ENCODE measurements at regions not wholly inside any gene's neighbourhood (a gene's known extent, or its start where the extent isn't known, plus 50 kb on each side); places are given as distances from the start of the nearest gene placed in this dataset.
A peak's percentile ranks its signal among the peaks of the same experiment; 100 is the strongest.

DNA sequence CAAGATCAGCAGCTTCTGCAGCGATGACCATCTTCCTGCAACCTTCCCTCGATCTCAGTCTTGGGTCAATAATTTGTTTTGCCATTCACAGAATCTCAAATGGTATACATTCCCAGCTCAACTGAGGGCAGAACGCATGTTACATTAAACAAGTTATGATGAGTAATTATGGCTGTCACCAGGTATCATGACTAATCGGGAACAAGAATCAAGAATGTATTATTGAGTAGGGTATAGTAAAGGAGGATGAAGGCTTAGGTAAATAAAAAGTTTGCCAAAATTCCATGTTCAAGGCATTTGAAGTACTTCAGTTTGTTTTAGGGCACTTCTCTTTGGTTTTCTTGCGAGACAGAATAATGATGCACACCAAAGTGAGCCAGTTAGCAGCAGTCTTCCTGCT, 194.1 kb downstream of the SH2D1A start:
- no peak for DNase-seq (ENCODE audit: low spot score)
- Mint-ChIP-seq H3K4me1 (ENCODE audit: low read depth) (peaks cover 5% of the 10 kb centered on the region), H3K27ac (ENCODE audit: unreplicated experiment) (no peak overlapping the region), H3K36me3 (ENCODE audit: low read depth) (no peaks in the 10 kb centered on the region), H3K27me3 (ENCODE audit: low read depth) (peaks cover 3% of the 10 kb centered on the region), H3K4me3 (ENCODE audit: unreplicated experiment) (no peak overlapping the region), H3K9me3 (ENCODE audit: low read depth) (peaks cover 2% of the 10 kb centered on the region)
- TF ChIP-seq, protein P1, sequence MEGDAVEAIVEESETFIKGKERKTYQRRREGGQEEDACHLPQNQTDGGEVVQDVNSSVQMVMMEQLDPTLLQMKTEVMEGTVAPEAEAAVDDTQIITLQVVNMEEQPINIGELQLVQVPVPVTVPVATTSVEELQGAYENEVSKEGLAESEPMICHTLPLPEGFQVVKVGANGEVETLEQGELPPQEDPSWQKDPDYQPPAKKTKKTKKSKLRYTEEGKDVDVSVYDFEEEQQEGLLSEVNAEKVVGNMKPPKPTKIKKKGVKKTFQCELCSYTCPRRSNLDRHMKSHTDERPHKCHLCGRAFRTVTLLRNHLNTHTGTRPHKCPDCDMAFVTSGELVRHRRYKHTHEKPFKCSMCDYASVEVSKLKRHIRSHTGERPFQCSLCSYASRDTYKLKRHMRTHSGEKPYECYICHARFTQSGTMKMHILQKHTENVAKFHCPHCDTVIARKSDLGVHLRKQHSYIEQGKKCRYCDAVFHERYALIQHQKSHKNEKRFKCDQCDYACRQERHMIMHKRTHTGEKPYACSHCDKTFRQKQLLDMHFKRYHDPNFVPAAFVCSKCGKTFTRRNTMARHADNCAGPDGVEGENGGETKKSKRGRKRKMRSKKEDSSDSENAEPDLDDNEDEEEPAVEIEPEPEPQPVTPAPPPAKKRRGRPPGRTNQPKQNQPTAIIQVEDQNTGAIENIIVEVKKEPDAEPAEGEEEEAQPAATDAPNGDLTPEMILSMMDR (IDR thresholded peaks at IDR 0.05), result no peak

DNA sequence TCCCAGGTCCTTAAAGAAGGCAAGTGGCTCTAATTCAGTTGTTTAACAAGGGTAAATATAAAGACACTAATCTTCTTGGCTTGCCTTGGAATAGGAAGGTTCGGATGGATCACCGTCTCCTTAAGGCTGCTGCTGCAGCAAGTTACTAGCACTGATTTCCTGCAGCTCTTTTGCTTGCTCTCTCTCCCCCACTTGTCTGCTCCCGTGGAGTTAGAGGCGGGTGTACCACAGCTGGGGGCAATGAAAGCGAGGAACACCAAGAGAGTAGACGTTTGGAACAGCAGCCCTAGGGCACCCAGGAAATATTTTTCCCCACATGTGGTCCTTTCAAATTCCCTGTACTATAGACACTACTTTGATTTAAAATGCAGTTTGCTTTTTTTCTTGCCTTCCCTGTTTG, 202.2 kb downstream of the SH2D1A start:
- H3K4me1 Mint-ChIP-seq (ENCODE audit: low read depth), result peaks cover 31% of the 10 kb centered on the region
- no peak for DNase-seq (ENCODE audit: low spot score)
- no peaks in the 10 kb centered on the region for H3K27me3 Mint-ChIP-seq (ENCODE audit: low read depth)
- no peaks in the 10 kb centered on the region for H3K9me3 Mint-ChIP-seq (ENCODE audit: low read depth)
- H3K27ac Mint-ChIP-seq (ENCODE audit: unreplicated experiment), result peak overlapping the region; percentile 6
- no peaks in the 10 kb centered on the region for H3K36me3 Mint-ChIP-seq (ENCODE audit: low read depth)
- TF ChIP-seq, protein P1 (IDR thresholded peaks at IDR 0.05), result no peak
- no peak overlapping the region for H3K4me3 Mint-ChIP-seq (ENCODE audit: unreplicated experiment)

DNA sequence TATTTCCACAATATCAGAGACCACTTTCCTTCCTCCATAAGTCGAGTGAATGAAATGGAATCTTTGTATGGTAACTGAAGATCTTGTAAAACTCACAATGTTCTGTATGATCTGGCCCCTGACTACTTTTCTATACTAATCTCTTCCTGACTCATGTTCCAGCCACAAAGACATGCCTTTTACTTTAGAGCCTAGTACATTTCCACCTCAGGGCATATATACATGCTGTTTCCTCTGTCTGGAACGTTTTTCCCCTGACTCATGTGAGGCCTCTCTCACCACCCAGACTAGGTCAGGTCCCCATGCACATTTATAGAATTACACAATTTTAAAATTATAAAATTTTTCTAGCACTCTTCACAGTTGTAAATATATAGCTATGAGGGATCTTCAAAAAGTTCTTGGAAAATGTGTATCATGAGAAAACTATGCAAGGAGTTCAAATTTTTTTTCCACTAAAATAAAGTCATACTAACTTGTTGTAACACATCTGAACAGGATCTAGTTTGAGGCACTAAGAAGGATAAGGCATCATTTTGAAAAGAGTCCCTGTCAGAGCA, 208.8 kb downstream of the SH2D1A start:
- Mint-ChIP-seq H3K27ac (ENCODE audit: unreplicated experiment) (peak overlapping the region; percentile 83), H3K4me3 (ENCODE audit: unreplicated experiment) (no peak overlapping the region), H3K9me3 (ENCODE audit: low read depth) (peaks cover 16% of the 10 kb centered on the region), H3K27me3 (ENCODE audit: low read depth) (no peaks in the 10 kb centered on the region), H3K36me3 (ENCODE audit: low read depth) (no peaks in the 10 kb centered on the region), H3K4me1 (ENCODE audit: low read depth) (peaks cover 40% of the 10 kb centered on the region)
- no peak for DNase-seq (ENCODE audit: low spot score)
- TF ChIP-seq, protein P1 (IDR thresholded peaks at IDR 0.05), result no peak

DNA sequence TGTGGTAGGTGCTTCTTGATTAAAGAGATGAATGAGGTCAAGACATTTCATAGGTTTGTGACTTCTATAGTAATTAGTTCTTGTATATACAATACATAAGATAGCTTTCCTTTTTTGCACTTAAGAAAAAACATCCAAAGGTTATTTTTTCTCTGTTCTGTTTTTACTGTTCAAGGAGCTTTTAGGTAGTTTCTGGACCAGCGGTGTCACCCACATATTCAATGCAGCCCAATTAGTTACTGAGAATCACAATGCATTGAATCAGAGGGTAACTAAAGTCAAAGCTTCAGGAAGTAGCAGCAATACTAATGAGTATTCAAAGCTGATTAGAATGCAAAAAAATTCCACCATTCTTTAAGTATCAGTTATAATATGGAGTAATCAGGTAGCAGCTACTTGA, 211.6 kb downstream of the SH2D1A start:
- H3K36me3 Mint-ChIP-seq (ENCODE audit: low read depth), result no peaks in the 10 kb centered on the region
- no peak overlapping the region for H3K4me3 Mint-ChIP-seq (ENCODE audit: unreplicated experiment)
- peaks cover 16% of the 10 kb centered on the region for H3K9me3 Mint-ChIP-seq (ENCODE audit: low read depth)
- no peaks in the 10 kb centered on the region for H3K27me3 Mint-ChIP-seq (ENCODE audit: low read depth)
- DNase-seq (ENCODE audit: low spot score), result no peak
- no peak overlapping the region for H3K27ac Mint-ChIP-seq (ENCODE audit: unreplicated experiment)
- peaks cover 41% of the 10 kb centered on the region for H3K4me1 Mint-ChIP-seq (ENCODE audit: low read depth)
- TF ChIP-seq, protein P1 (IDR thresholded peaks at IDR 0.05), result no peak

DNA sequence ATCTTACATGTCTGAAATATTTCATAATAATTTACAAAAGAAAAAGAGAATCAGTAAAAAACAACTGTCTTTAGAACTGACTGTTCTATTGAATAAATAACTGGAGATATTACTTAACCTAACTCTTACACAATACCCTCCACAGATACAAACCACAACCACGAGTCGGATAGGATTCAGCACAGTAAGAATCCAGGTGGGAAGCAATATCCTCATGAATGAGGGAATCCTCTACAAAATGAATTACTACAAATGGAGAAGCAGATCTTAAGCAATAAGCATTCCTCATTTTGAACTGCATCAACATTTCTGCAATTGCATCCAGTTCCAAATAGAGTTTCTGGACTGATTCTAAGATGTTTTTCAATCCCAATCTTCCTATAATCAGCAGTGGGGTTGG, 227.1 kb downstream of the SH2D1A start:
- no peaks in the 10 kb centered on the region for H3K9me3 Mint-ChIP-seq (ENCODE audit: low read depth)
- no peaks in the 10 kb centered on the region for H3K4me1 Mint-ChIP-seq (ENCODE audit: low read depth)

More for the DNA sequence above, 227.1 kb downstream of the SH2D1A start:
- Mint-ChIP-seq H3K4me3 (ENCODE audit: unreplicated experiment) (no peak overlapping the region), H3K27me3 (ENCODE audit: low read depth) (peaks cover 9% of the 10 kb centered on the region), H3K36me3 (ENCODE audit: low read depth) (no peaks in the 10 kb centered on the region), H3K27ac (ENCODE audit: unreplicated experiment) (no peak overlapping the region)
- TF ChIP-seq, protein P1 (IDR thresholded peaks at IDR 0.05), result no peak
- no peak for DNase-seq (ENCODE audit: low spot score)
